ENCODE measurements at regions not wholly inside any gene's neighbourhood (a gene's known extent, or its start where the extent isn't known, plus 50 kb on each side); places are given as distances from the start of the nearest gene placed in this dataset.

GRCh38 chr12:114864837-114865551 is 181.0 kb upstream of the TBX3 start:
- no peak for TF ChIP-seq CTCF (IDR thresholded peaks at IDR 0.05; ENCODE audit: borderline replicate concordance, insufficient read depth, low read depth, low read length)
- H3K4me3 ChIP-seq (ENCODE audit: low read depth, low read length) = no peak overlapping the region

- no peak overlapping the region for H3K4me3 ChIP-seq (ENCODE audit: low read depth, low read length)
- TF ChIP-seq CTCF (IDR thresholded peaks at IDR 0.05; ENCODE audit: borderline replicate concordance, insufficient read depth, low read depth, low read length) = no peak
These were observed 179.9 kb upstream of the TBX3 start for GRCh38 chr12:114863911-114864310.

- no peak for TF ChIP-seq CTCF (IDR thresholded peaks at IDR 0.05; ENCODE audit: borderline replicate concordance, insufficient read depth, low read depth, low read length)
These were observed 177.0 kb upstream of the TBX3 start for GRCh38 chr12:114860969-114861368.

GRCh38 chr12:114858388-114859146 is 174.6 kb upstream of the TBX3 start:
- H3K4me3 ChIP-seq (ENCODE audit: low read depth, low read length) = no peak overlapping the region
- TF ChIP-seq CTCF (IDR thresholded peaks at IDR 0.05; ENCODE audit: borderline replicate concordance, insufficient read depth, low read depth, low read length) = no peak

More at GRCh38 chr12:114860969-114861368, 177.0 kb upstream of the TBX3 start:
- no peak overlapping the region for H3K4me3 ChIP-seq (ENCODE audit: low read depth, low read length)

GRCh38 chr12:114855678-114856077 is 171.7 kb upstream of the TBX3 start:
- no peak for TF ChIP-seq CTCF (IDR thresholded peaks at IDR 0.05; ENCODE audit: borderline replicate concordance, insufficient read depth, low read depth, low read length)
- H3K4me3 ChIP-seq (ENCODE audit: low read depth, low read length) = no peak overlapping the region

- no peak overlapping the region for H3K4me3 ChIP-seq (ENCODE audit: low read depth, low read length)
- no peak for TF ChIP-seq CTCF (IDR thresholded peaks at IDR 0.05; ENCODE audit: borderline replicate concordance, insufficient read depth, low read depth, low read length)
These were observed 169.1 kb upstream of the TBX3 start for GRCh38 chr12:114852976-114853529.

Measured in GM12875 (cell line).